OCI-LY3 (cell line): ENCODE measurements at regions not wholly inside any gene's neighbourhood (a gene's known extent, or its start where the extent isn't known, plus 50 kb on each side); places are given as distances from the start of the nearest gene placed in this dataset.

ENCODE experiments used
- CTCF ChIP-seq: fragments of 200-600, 300-600 bp; sonication (generic); IDR thresholded peaks from 2 replicates; pipeline ENCODE4 v1.5.1; 2014; ENCODE audit warnings: antibody characterized with exemption, low read length, low read depth
- EZH2phosphoT487 ChIP-seq: fragments of 200-600 bp; shearing (Covaris generic); IDR thresholded peaks from 2 replicates; pipeline ENCODE4 v1.6.1; 2018; ENCODE audit warnings: antibody characterized with exemption, mixed run types, low read depth

GRCh38 chr3:64382153-64382552, 156.9 kb upstream of the PRICKLE2 start:
- TF ChIP-seq CTCF = no peak
- no peak for TF ChIP-seq EZH2phosphoT487
